ENCODE measurements at regions not wholly inside any gene's neighbourhood (a gene's known extent, or its start where the extent isn't known, plus 50 kb on each side); places are given as distances from the start of the nearest gene placed in this dataset.

DNA sequence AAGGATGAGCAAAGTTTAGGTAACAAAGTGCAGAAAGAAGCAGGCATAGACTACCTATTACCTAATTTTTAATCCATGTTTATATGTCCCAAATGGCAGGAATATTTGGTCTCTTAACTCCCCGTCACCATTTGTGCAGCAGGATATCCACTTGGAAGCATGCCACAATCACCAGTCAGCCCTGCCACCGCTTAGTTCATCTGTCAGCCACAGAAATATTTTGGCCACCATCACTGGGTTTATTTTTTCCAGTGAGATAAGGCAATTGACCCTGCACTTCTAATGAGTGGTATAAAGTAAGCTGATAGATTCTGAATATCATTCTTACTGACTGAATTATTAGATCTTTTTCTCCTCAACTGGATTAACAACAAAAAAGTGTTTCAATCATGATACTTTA is 152.9 kb upstream of the SOX2 start:
- TF ChIP-seq, protein P1, sequence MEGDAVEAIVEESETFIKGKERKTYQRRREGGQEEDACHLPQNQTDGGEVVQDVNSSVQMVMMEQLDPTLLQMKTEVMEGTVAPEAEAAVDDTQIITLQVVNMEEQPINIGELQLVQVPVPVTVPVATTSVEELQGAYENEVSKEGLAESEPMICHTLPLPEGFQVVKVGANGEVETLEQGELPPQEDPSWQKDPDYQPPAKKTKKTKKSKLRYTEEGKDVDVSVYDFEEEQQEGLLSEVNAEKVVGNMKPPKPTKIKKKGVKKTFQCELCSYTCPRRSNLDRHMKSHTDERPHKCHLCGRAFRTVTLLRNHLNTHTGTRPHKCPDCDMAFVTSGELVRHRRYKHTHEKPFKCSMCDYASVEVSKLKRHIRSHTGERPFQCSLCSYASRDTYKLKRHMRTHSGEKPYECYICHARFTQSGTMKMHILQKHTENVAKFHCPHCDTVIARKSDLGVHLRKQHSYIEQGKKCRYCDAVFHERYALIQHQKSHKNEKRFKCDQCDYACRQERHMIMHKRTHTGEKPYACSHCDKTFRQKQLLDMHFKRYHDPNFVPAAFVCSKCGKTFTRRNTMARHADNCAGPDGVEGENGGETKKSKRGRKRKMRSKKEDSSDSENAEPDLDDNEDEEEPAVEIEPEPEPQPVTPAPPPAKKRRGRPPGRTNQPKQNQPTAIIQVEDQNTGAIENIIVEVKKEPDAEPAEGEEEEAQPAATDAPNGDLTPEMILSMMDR (IDR thresholded peaks at IDR 0.05), result no peak
- no peak for TF ChIP-seq POLR2A (IDR thresholded peaks at IDR 0.05)

Data from body of pancreas (tissue), 4 donors.